ENCODE measurements at regions not wholly inside any gene's neighbourhood (a gene's known extent, or its start where the extent isn't known, plus 50 kb on each side); places are given as distances from the start of the nearest gene placed in this dataset.

- no peak for TF ChIP-seq POLR2AphosphoS5 (IDR thresholded peaks at IDR 0.05)
- TF ChIP-seq EP300 (IDR thresholded peaks at IDR 0.05), result no peak
- TF ChIP-seq POLR2A (IDR thresholded peaks at IDR 0.05), result no peak
- TF ChIP-seq CTCF (IDR thresholded peaks at IDR 0.05), result no peak
Measured at GRCh38 chr5:2472670-2473069, 278.8 kb downstream of the IRX2 start.

GRCh38 chr5:2471152-2471879 is 280.2 kb downstream of the IRX2 start:
- no peak for ATAC-seq (ENCODE audit: low FRiP score in 2 of 2)
- Histone ChIP-seq H3K4me3 (no peak overlapping the region), H3K27ac (no peak overlapping the region), H3K36me3 (no peaks in the 10 kb centered on the region), H3K9me3 (no peaks in the 10 kb centered on the region), H3K4me1 (no peaks in the 10 kb centered on the region), H3K27me3 (no peaks in the 10 kb centered on the region)
- DNase-seq, result no peak
- 71 to 80% methylated on average over 2 to 3 of the region's 3 CpGs for WGBS, 2 donors
- TF ChIP-seq CTCF (IDR thresholded peaks at IDR 0.05) (no peak), EP300 (IDR thresholded peaks at IDR 0.05) (no peak), POLR2A (IDR thresholded peaks at IDR 0.05) (no peak), POLR2AphosphoS5 (IDR thresholded peaks at IDR 0.05) (no peak)

More at GRCh38 chr5:2472670-2473069, 278.8 kb downstream of the IRX2 start:
- Histone ChIP-seq H3K27me3 (no peaks in the 10 kb centered on the region), H3K9me3 (no peaks in the 10 kb centered on the region), H3K4me1 (no peaks in the 10 kb centered on the region), H3K27ac (no peak overlapping the region), H3K36me3 (no peaks in the 10 kb centered on the region), H3K4me3 (no peak overlapping the region)
- WGBS, 2 donors, result 86 to 91% methylated on average over 5 of the region's 5 CpGs
- ATAC-seq (ENCODE audit: low FRiP score in 2 of 2), result no peak
- DNase-seq, result no peak

- DNase-seq (no peak), ATAC-seq (ENCODE audit: low FRiP score in 2 of 2) (no peak)
- 55 to 63% methylated on average over 9 of the region's 9 CpGs for WGBS, 2 donors
- H3K36me3 ChIP-seq, result no peaks in the 10 kb centered on the region
- H3K4me1 ChIP-seq, result no peaks in the 10 kb centered on the region
- no peaks in the 10 kb centered on the region for H3K9me3 ChIP-seq
- H3K4me3 ChIP-seq, result no peak overlapping the region
- H3K27ac ChIP-seq, result no peak overlapping the region
- TF ChIP-seq EP300 (IDR thresholded peaks at IDR 0.05) (no peak), POLR2A (IDR thresholded peaks at IDR 0.05) (no peak), POLR2AphosphoS5 (IDR thresholded peaks at IDR 0.05) (no peak), CTCF (IDR thresholded peaks at IDR 0.05) (no peak)
- no peaks in the 10 kb centered on the region for H3K27me3 ChIP-seq
Measured at GRCh38 chr5:2466966-2467365, 284.5 kb downstream of the IRX2 start.

- no peak for DNase-seq
Measured at GRCh38 chr5:2465383-2465782, 286.1 kb downstream of the IRX2 start.

More at GRCh38 chr5:2465383-2465782, 286.1 kb downstream of the IRX2 start:
- TF ChIP-seq CTCF (IDR thresholded peaks at IDR 0.05) (no peak), POLR2A (IDR thresholded peaks at IDR 0.05) (no peak), POLR2AphosphoS5 (IDR thresholded peaks at IDR 0.05) (no peak), EP300 (IDR thresholded peaks at IDR 0.05) (no peak)
- WGBS, 2 donors, result 67 to 74% methylated on average over 10 of the region's 10 CpGs
- Histone ChIP-seq H3K27ac (no peak overlapping the region), H3K27me3 (no peaks in the 10 kb centered on the region), H3K36me3 (no peaks in the 10 kb centered on the region), H3K4me3 (no peak overlapping the region), H3K9me3 (no peaks in the 10 kb centered on the region), H3K4me1 (no peaks in the 10 kb centered on the region)
- ATAC-seq (ENCODE audit: low FRiP score in 2 of 2), result no peak
